ENCODE measurements at regions not wholly inside any gene's neighbourhood (a gene's known extent, or its start where the extent isn't known, plus 50 kb on each side); places are given as distances from the start of the nearest gene placed in this dataset.
"Not testable (repeated sequence)": the region's sequence is repeated elsewhere in the genome, so short reads cannot be mapped to it uniquely, and the experiment has no call there.

DNA sequence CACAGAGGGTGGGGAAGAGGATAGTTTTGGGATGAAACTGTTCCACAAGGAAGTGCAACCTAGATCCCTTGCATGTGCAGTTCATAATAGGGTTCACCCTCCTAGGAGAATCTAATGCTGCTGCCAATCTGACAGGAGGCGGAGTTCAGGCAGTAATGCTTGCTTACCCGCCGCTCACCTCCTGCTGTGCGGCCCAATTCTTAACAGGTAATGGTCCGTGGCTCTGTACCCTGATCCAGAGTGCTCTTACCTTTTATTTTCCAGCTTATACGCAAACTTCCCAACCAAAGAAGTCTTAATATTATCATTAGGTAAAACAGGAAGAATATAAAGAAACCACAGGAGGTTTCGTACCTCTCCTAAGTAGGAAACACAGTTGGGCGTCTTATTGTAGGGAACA, 82.7 kb upstream of the CD302 start:
- DNase-seq (ENCODE audit: low read depth in 3 of 3) = no peak

DNA sequence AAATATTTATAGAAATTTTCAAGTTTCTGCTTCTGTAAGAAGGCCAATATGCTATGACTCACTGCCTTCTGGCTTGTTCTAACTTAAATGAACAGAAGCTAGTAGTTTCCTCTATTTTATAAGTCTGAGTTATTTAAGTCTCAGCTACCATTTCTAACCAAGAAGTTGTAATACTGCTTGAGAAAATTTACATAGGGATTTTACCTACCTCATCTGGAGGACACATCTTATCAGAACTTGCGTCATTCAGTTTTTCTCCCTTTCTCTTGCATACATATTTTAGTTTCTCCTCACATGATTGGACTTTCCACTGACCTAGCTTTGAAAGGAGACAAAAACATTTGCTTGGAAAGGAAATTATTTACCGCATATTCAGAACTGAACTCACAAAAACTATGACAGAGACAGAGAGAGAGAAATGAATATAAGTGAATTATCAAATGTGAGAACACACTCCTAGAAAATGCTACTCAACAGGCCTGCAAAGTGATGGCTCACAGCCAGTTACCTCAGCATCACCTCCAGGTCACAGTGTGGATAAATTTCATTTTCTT, 81.1 kb upstream of the CD302 start:
- DNase-seq (ENCODE audit: low read depth in 3 of 3) = peak in 1 of 3 experiments; percentile 25

DNA sequence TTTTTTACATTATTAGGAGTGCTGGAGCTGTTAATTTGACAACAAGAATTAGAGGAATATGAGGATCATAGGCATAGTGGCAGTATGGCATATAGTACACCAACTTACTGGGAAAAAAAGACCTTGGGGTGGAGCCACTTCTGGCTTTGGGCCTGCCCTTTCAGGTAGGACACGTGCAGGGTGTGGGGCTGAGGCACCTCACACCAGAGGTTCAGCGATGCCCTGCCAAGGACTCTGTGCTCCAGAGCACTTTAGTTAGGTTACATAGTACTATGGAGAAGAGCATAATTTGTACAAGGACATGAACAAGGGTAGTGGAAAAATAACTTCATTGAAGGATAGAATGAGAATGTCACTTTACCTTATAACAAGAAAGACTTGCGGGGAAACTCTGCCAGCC, 77.1 kb upstream of the CD302 start:
- DNase-seq (ENCODE audit: low read depth in 3 of 3) = no peak

DNA sequence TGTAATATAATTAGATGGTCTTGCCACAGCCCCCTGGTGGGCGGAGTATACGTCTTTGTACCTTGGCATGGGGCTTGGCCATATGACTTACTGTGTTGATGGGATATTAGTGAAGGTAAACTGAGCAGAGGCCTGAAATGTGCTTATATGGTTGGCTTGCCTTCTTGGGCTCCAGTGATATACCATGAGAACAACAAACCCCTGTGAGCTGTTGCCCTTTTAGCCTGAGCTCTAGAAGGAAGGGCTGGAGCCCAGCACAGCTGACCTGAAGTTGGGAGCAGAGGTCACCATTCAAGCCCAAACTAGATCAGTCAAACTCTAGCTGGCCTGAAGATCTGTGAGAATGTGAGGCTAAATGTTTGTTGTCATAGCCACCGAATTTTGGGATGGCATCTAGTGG, 75.2 kb upstream of the CD302 start:
- no peak for DNase-seq (ENCODE audit: low read depth in 3 of 3)

DNA sequence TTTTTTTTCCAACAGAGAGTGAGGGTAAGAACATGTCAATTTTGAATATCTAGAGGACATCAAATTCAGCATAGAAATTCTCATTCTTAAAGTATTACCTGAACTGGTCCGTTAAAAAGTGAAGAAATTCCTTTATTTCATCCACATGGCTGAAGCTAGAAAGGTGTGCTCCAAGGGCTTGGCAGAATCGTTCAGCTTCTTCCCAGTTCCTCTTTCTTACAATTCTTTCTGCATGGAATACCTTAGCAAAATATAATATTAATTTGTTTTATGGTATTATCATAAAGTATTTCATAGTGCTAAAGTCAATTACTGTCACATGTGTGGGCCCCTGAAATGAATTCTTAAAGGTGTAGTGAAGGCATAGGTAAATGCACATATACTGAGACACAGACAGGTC, 74.3 kb upstream of the CD302 start:
- DNase-seq (ENCODE audit: low read depth in 3 of 3) = no peak

DNA sequence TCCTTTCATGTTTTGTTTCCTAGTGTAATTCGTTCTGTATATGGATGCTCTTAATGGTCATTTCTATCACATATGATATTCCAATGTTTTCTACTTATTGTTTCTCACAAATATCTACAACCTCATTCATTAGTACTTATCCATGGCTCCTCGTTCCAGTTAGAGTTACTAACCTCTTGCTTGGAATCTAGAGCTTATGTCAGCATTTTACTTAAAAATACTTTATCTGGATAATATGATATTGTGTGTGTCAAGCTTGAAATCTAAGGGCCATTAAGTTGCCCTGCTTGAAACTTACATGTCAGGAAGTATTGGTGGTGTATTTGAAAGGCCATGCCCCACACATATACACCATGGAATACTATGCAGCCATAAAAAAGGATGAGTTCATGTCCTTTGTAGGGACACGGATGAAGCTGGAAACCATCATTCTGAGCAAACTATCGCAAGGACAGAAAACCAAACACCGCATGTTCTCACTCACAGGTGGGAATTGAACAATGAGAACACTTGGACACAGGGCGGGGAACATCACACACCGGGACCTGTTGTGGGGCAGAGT, 70.7 kb upstream of the CD302 start:
- not testable (repeated sequence) for DNase-seq (ENCODE audit: low read depth in 3 of 3)

DNA sequence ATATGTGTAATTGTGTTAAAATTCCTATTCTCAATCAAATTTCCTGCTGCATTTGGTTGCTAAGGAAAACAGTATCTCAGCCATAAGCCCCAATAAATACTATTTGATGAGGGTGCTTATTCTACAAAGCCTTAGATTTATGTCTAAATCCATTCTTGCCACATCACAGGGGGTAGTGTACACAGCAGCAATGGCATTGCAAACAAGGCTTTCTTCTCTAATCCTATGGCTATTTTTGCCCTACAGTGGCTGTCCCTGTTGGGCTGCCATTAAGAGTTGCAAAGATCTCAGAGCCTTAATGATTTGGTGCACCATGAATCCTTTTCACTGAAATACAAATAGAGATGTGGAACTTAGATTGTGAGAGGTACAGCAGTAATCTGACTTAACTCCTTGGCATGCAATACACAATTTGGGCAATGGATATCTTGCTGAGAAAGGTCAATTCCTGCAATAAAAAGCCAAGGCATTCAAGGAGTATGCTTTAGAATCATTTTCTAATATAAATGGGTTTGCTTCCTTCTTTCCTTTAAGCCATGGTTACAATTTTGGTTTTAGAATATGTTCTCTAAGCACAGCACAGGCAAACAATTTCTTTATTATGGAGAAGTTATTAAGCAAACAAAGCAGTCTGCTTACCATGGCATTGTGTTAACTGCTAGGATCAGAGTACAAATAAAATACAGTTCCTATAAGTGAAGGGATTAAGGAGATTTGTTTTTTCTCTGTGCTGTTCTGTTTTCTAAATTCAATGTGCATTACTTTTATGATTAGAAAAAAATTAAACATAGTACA, 69.8 kb upstream of the CD302 start:
- DNase-seq (ENCODE audit: low read depth in 3 of 3) = no peak

DNA sequence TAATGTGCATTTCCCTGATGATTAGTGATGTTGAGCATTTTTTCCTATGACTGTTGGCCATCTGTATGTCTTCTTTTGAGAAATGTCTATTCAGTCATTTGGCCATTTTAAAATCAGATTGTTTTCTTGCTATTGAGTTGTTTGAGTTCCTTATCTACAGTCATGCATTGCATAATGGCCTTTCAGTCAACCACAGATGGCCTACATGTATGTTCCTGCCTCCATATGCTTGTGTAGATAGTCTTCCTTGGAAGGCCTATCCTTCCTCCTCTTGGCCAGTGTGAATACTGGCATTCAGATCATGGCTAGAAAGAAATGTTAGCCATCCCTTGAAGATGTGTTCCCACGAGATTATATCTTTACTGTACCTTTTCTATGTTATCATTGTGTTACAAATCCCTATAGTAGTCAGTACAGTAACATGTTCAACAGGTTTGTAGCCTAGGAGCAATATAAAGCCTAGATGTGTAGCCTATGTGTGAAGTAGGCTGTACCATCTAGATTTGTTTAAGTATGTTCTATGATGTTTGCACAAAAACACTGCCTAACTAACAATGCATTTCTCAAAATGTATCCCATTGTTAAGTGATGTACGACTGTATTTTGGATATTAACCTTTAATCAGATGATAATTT, 65.6 kb upstream of the CD302 start:
- DNase-seq (ENCODE audit: low read depth in 3 of 3) = no peak

DNA sequence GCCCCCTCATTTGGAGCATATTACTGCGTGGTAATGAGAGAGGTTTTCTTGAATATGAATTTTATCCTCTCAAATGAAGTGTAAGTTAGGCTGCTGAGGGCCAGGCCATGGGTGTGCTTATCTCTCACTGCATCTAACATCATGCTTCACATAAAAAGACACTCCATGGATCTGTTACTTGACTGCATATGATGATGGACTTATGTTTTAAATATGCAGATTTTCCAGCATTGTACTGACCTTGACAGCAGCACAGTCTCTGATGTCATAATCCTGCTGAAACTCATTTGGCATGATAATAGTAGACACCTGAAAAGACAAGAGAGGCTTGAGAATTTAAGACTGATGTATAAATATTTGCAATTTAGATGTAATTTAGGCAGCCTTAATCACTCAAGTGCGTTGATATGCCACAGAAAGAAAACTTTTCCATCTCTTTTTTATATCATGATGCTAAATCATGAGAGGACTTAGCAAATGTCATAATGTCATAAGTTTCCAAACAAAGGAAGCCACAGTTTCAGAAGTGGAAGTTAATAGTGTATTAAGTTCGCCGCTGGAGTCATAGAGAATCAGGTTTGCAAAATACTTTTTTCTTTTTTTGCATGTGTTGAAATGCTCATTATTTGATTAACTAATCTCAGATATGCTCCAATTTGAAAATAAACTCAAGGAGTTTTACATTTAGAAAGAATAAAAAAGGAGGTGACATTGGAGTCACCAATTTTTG, 62.7 kb upstream of the CD302 start:
- no peak for DNase-seq (ENCODE audit: low read depth in 3 of 3)

DNA sequence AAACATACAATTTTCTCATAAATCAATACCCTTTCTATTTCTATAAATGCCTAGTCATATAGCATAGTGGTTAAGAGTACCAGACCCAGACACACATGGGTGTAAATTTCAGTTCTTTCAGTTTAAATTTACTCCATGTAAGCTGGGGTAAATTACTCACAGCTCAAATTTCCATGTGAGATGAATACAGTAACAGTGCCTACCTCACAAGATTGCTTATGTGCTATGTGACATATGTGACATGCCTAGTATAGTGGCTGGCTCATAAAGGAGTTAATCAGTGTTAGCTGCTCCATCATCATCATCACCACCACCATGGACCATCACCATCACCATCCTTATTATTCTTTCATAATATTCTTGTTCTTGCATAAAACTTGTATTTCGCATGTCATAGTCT, 61.6 kb upstream of the CD302 start:
- DNase-seq (ENCODE audit: low read depth in 3 of 3) = no peak

DNA sequence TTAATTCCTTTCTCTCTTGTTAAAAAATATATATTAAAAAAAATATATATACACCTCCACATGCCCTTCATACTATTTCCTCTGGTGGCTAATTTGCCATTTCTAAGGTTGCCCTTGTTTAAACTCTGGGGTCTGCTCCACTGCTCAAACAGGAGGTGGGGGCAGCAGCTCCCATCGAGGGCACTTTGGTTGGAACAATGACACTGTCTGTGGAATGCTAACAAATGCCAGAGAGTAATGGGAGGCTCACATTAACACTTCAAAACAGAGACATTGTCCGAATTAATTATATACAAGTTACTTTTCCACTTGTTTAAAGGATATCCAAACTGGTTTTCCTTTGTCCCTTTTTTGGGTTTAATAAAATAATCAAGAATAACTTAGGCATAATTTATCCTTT, 58.8 kb upstream of the CD302 start:
- DNase-seq (ENCODE audit: low read depth in 3 of 3) = no peak

DNA sequence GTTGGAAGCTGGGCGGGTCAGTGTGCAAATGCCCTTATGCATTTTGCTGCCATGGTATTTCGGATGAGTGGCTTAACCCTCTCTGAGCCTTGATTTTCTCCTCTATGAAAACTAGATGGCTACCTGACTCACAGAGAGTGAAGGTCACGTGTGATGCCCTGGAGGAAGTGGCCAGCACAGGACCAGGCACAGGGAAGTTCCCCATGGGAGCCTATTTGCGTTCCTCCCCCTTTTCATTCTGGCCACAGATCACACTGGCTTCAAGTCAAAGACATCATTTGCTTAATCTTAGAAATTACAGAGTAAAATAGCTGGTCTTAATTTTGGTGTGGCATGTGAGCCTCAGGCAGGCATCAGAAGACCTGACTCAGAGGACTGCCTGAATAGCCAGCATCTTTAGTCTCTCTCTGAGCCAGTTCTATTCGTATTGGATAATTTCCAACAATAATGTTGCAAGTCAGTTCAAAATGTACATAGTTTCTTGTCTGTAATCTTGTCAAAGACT, 57.6 kb upstream of the CD302 start:
- no peak for DNase-seq (ENCODE audit: low read depth in 3 of 3)

DNA sequence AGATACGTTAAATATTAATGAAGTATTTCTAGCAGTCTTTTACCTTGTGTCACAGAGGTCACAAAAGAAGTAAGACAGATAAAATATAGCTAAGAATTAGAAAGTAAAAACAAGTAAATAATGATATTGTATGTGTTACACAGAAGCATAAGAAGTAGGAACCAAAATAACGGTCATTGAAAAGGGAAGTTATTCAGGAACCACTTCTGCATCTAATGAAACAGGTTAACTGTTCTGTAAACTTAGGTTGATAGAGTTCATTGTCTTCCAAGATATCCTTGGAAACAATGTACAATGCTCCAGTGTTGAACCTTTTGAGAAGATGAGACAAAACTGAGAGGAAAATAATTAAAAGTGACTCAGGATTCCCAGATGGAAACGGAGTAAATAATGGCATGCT, 57.1 kb upstream of the CD302 start:
- DNase-seq (ENCODE audit: low read depth in 3 of 3) = no peak

DNA sequence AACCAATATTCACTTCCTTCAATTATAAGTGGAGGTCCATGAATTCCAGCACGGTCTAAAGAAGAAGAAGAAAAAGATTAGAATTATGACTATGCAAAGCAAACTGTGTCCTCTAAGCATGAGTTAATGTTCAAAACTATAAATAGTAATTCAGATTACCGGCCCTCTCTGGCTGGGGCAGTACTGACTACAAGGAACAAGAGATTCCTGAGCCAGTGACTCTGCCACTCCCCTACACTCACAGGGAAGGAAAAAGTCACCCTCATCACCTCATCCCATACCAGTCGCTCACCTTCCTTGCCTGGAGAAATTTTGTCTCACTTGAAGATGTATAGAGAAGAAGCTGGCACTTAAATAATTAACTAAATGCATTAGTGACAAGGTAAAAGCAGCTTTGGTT, 56.5 kb upstream of the CD302 start:
- DNase-seq (ENCODE audit: low read depth in 3 of 3) = no peak

DNA sequence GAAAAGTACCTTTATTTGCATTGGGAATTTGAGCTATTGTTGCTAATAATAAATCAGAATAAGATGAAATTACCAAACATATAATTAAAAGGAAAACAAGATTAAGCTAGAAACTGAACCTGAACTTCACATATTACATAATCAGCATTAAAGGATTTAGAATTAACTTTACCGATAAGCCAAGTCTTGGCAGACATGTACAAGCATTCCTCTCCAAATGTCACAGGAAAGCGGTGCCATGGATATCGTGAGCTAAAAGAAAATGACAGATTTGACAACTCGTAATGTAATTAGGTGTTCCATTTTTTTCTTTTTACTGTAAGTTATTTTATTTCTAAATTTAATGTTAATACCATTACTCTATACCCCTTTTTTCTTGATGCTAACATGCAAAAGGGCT, 55.1 kb upstream of the CD302 start:
- no peak for DNase-seq (ENCODE audit: low read depth in 3 of 3)

DNA sequence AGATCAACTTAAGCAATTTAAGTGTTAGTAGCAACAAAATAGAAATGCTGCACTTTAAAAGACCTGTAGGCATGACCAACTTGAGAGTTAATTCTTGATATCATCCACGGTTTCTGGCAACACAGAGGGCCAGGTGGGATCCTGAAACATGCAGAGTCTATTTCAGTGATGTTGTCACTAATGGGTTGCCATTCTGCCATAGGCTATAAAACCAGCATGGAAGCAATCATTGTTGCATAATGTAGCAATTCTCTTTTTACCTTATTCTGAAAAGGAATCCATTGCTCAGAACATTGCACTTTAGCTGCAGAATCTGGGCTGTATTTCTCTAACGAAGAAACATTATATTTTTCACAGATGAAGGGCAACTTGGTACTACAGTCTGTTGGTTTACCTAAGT, 53.9 kb upstream of the CD302 start:
- DNase-seq (ENCODE audit: low read depth in 3 of 3) = no peak

DNA sequence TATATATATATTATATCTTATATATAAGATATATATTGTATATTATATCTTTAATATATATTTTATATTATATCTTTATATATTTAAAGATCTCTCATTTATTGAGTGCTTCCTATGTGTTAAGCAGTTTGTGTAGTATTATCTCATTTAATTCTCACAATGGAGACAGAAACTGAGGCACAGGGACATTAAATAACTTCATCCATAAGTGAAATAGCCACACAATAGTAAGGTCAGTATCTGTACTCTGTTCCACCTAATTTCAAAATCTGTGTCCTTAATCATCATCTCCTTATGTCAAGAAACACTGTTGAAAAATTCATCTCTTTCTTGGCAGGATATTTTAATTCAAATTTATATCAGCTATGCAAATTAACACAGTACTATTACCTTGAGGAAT, 52.8 kb upstream of the CD302 start:
- DNase-seq (ENCODE audit: low read depth in 3 of 3) = no peak

DNA sequence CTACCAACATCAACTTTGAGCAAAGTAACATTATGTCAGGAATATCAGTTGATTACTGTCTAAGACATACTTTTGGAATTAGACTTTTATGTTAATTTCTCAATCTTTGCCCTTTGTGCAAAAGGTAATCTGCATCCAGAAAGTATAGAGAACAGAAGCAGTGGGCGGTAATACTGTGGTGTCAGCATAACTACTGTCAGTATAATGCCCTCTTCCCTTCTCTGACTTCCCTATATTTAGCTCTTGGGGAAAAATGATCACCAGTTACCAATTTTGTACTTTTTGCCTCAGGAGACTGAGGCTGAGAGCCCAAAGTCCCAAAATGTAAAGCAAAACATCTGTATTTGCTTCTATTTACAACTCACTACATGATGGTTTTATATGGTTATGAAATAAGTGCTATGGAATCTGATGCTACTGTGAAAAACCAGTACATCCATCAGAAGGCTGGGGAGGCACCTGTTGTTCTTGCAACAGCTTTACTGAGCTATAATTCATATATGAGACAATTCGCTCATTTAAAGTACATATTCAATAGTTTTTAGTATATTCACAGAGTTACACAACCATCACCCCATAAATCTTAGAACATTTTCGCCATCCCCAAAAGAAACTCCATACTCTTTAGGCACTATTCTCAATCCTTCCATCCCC, 51.3 kb upstream of the CD302 start:
- DNase-seq (ENCODE audit: low read depth in 3 of 3) = no peak

Data from stimulated activated CD4-positive, alpha-beta T cell treated with anti-CD3 and anti-CD28 coated beads, TNF-alpha, amount 100 ng/mL, for 24 hours (primary cell).